HG03159 (cell line): ENCODE measurements at regions not wholly inside any gene's neighbourhood (a gene's known extent, or its start where the extent isn't known, plus 50 kb on each side); places are given as distances from the start of the nearest gene placed in this dataset.
"Not testable (repeated sequence)": the region's sequence is repeated elsewhere in the genome, so short reads cannot be mapped to it uniquely, and the experiment has no call there.

Experiments
- ATAC-seq: cut with Tn5 transposase; IDR thresholded peaks from one replicate; pipeline ENCODE4 v1.9.1; 2021; ENCODE audit warnings: mild to moderate bottlenecking, moderate library complexity; ENCODE audit not compliant: unreplicated experiment

DNA sequence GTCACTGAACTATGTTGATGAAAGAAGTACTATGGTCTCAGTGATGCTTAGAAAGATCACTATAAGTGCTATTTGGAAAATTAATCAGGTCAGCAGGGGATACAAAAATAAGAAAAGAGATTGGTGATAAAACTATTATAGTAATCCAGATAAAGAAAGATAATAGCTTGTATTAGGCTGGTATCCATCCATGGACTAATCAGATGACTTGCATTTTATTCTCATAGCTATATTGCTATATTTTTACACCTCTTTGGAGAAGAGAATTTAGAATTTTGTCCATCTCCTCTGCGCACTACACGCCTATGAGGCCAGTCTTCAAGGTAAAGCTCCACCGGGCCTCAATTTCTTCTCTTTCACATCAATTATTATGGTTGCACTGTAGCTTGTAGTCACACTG lies 635.1 kb upstream of the DDX18 start:
- ATAC-seq, result no peak

DNA sequence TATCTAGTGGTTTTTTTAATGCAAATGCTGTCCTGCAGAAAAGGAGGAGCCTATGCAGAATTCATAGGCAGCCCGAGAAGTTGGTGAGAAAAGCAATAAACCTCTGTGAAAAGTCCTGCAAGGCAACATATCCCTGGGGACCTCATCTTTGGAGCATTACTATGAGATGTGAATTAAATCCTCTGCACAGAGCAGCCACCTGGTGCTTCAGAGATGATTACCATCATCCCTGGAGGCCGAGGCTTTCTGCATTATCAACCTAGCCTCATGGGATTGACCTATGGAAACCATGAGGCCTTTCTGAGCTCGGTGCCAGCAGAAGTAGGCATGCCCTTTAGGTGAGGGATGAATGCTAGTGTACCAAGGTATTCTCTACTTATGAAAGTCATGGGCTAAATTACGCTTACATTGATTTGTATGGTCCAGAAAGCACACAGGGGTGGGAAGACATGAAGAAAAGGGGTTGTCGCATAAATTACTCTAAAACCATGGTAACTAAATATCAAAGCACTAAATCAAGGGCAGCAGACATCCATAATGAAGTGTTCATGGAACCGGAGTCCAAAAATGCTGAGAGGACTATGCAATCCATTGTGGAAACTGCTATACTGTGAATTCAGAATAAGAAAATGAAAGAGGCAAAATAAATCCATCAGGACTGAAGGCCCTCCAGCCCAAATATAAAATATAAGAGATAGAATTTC lies 623.5 kb upstream of the DDX18 start:
- ATAC-seq, result no peak

DNA sequence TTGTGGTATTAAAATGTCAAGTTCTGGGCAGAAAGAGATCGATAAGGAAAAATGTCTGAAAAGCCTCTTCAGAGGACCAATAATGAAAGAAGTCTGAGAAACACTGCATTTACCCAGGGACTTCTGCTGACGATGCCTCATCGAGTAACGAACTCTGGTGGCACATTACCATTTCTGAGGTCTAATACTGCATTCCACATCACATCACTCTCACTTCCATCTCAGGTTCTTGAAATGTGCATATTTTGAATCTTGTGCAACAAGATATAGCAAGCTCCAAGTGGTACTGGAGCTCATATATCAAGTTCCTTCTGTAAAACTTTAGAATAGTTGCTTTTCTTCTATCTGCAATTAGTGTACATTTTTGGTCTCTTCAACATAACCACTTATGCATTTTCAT lies 619.1 kb upstream of the DDX18 start:
- no peak for ATAC-seq

DNA sequence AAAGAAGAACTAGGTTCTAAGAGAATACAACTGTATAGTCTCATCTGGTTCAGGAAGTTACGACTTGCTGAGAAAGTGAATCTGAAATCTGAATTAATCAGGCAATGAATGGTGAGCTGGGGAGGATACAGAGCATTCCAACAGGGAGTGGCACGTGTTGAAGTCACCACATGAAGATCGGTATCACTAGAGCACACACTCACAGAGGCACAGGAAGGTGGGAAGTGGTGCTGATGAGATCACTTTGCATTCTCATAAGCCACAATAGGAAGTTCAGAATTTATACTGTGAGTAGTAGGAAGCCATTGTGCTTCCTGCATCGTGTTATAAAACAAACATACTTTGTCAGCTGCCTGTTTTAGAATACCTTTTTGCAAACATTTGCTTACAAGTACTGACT lies 615.0 kb upstream of the DDX18 start:
- ATAC-seq, result no peak

DNA sequence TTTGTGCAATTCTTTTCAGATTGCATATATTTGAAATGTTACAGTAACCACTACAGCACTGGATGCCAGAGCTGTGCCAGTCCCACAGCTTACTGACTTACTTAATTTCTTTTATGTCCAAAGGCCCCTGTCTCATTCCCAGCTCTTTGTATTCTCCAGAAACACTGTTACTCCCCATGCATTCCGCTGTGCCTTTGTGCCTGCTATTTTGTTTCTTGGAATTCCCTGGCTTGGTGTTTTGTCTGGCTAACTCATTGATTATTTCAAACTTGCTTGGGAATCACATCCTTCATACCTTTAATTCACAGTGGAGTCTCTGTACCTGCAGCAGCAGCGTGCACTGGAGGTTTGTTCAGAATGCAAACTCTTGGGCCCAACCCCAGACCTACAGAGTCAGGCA lies 601.9 kb upstream of the DDX18 start:
- no peak for ATAC-seq

DNA sequence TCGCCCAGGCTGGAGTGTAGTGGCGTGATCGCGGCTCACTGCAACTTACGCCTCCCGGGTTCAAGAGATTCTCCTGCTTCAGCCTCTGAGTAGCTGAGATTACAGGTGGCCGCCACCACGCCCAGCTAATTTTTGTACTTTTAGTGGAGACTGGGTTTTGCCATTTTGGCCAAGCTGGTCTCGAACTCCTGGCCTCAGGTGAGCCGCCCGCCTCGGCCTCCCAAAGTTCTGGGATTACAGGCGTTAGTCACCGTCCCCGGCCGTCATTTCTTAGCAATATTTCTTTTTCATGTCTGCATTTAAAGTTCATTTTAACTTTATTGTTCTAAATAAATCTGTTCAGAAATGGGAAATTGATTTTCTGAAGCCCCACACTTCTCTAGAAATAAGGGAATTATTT lies 597.3 kb upstream of the DDX18 start:
- no peak for ATAC-seq

DNA sequence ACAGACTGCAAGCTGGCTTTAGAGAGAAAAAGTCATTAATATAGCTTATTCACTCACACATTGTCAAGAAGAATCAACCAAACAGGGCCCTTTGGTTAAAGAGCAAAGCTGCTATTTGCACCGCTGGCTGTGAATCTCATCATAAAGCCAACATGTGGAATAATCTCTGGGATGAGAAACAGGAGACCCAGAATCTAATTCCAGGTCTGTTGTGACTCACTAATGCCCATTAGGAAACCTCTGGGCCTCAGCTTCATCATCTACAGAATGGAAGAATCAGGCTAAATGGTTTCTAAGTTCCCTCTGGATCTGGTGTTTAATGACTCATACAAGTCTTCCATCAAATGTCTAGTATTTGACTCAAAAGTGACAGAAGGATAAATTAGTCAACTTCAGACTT lies 591.7 kb upstream of the DDX18 start:
- ATAC-seq, result no peak

DNA sequence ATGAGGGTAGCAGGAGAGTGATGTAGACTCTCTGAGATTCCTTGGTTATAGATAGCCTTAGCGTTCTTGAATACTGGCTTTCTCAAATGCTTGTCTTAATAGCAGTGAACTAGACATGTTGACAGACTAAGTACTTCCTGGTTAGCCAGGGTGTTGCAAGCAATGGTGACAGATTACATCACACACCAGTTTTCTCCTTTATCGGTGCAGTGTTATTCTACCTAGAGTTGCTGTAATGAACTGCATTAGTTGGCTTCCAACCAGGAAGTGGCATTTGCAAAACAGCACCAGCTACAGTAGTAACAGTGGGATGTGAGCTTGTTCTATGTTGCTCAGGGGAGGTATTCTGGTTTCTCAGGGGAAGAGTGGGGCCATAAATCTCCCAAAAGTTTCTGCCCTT lies 582.2 kb upstream of the DDX18 start:
- no peak for ATAC-seq

DNA sequence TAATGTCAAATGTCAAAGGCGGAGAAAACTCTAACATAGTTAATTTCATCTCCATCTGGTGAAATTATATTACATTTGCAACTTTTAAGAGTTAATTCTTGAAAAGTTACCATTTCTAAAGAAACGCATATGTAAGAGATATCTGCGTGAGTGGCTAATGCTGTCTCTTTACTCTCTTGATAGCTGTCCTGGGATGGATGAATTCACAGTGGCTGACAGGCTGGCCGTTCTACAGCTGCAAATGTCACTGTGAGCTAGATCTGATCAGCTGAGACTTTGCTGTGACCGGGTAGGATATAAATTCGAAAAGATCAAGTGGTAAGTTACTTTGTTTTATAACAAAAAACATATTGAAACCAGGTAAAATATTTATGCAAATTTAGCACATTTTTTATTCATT lies 557.1 kb upstream of the DDX18 start:
- ATAC-seq, result no peak

DNA sequence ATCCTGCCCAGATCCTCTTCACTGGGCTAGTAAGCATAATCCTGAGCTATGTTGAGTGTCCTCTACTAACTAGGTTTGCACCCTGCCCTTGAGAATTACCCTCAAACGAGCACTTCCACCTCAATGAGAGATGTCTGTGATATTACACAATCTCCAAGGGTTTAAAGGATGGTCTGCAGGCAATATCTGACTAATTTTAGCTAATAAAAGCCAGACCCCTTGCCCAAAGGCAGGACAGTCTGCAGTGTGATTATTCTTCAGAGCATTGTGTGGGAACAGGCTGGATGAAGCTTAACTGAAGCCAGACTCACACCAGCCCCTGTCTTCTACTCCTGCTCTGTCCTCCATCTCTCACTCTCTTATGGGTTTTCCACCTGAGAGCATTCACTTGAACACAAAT lies 544.9 kb upstream of the DDX18 start:
- ATAC-seq, result no peak

DNA sequence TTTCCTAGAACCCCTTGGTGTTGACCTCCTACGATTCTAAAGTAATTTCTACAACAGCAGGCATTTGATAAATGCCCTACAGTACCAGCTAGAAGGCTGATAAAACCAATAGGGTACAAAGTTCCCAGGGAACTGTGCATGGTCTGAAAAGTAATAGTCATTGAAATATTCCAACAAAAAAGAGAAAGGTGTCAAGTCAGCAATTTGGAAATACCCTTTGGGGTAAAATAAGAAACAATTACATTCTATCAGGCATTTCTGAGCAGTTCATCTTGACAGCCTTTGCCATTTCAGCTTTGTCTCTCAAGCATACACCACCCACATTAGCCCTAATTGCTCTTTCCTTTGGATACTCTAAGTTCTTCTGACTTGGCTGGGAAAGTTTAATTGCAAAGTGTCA lies 542.9 kb upstream of the DDX18 start:
- no peak for ATAC-seq

DNA sequence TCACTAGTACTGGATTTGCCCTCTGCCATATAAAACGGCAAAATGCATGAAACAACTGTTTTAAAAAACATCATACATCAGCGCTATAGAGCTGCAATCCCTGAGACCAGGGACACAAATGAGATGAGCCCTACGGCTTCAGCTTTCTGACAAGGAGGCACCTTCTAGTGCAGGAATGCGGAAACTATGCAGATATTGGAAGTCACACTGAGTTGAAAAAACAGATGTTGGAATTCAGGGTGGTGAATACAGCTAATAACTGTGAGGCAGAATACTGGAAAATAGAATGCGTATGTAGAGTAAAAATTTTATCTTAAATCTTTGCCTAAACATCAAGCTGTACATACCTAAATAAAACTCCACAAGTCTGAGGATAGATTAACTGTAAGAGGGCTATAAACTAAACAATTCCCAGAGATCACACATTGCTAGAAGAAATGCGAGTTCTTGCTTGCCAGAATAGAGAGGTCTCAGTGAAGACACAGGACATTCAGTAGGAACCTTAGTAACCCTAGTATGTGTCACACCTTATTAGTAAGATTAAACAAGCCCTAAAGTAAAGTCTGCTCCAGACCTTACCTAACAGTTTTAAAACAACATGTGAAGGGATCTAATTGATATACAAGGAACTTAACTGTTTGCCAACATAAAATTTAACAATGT lies 541.4 kb upstream of the DDX18 start:
- no peak for ATAC-seq

DNA sequence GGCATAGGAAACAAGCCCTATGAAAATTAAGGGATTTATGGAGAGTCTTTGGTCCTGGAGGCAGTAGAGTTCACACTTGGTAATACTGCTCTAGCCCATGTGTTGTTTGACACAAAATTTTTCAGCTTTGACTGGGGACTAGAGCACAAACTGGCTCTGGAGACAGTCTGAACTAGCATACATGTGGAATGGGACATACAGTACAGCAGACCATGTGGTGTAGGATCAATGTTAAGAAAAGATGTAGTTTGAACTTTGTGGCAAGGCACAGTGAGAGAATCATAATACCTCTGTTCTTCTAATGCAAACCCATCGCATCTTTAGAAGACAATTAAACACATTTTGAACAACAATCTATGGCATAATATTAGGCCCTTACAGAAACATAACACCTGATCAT lies 521.5 kb upstream of the DDX18 start:
- ATAC-seq, result no peak

DNA sequence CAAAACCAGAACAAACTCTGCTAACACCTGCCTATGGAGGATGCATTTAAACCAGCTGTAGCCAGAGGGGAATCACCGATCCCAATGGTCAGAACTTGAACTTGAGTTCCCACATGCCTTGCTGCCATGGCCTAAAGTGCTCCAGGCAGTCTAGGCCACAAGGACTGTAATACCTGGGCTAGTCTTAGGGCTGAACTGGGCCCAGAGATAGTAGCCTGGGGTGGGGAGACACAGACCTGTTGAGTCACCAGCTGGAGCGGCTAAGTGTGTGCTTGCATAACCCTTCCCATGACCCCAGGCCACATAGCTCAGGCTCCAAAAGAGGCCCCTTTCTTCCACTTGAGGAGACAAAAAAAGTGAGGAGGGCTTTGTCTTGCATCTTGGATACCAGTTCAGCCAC lies 515.0 kb upstream of the DDX18 start:
- ATAC-seq, result no peak

DNA sequence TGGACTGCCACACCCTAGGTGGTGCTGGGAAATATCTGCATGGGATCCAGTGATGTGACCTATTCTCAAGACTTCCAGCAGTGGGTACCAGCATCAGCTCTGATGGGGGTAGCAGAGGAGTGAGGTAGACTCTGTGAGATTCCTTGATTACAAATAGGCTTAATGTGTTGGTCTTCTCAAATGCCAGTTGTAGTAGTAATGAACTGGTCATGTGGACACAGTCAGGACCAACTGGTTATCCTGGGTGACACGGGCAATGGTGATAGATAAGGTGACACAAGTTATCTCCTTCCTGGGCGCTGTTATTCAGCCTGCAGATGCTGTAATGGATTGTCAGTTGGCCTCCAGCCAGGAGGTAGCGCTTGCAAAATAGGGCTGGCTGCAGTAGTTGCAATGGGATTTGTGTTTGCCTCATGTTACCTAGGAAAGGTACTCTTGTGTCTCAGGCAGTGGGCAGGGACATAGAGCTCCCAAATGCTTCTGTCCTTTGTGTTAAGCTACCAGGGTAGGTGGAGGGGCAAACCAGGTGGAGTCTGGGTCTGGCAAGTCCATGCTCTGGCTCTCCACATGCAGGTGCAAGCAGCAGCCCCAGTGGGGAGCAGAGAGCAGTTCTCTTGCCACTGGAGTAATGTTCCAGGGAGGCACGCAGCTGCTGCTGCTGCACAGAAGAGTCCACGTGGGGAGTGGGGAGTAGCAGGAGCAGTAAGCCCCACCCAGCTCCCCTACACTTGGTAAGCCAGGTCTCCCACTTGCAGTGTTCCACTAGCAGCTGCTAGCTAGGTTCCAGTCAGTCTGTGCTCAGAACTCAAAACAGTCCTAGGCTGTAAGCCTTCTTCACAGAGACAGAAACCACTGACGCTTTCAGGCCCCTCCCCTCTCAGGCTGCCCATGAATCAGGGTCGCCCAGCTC lies 505.4 kb upstream of the DDX18 start:
- ATAC-seq, result no peak

DNA sequence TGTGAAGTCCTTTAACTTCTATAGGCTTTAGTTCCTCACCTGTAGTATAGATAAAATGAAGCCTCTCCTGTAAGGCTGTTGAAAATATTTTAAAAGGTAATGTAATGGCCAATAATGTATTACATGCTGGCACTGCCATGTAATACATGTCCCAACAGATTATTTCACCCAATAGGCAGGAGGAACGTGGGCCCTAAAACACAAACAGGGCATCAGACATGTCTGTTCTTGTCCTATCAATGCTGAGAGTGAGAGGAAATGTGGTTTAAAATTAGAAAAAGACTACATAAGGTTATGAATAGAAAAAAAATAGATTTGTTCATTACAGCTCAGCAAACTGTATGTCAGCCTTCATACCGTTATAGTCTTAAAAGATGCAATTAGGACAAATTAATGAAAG lies 492.7 kb upstream of the DDX18 start:
- no peak for ATAC-seq

DNA sequence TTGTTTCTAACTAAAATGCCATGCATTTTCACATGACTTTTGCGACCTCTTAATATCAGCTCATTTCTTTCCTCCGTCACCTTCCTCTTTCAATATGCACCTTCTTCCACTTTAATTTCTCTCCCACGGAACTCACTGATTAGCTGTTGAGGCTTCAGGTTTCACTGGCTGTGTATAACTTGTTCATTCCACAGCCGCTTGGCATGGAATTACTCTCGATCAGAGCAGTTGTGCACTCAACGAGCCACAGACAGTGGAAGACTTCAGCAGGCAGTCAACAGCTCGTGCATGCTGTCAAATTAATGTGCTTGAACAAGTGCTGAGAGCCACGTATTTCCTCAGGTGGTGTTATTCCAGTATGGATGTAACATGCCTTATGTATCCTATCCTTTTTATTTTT lies 491.2 kb upstream of the DDX18 start:
- ATAC-seq, result no peak

DNA sequence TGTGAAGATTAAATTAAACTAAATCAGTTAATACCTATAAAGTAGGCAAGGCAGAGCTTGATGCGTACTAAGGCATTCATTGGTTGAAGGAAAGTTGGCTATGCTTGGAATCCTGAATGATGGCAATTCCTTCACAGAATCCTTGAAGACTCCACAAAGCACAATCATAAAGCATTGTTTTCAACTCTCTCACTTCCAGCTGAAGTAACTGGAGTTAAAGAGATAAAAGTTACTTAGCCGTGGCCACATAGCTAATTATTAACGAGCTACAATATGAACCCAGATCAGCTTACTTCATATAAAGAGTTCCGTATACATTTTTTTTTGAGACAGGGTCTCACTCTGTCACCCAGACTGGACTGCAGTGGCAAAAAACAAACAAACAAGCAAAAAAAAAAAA lies 483.9 kb upstream of the DDX18 start:
- no peak for ATAC-seq

DNA sequence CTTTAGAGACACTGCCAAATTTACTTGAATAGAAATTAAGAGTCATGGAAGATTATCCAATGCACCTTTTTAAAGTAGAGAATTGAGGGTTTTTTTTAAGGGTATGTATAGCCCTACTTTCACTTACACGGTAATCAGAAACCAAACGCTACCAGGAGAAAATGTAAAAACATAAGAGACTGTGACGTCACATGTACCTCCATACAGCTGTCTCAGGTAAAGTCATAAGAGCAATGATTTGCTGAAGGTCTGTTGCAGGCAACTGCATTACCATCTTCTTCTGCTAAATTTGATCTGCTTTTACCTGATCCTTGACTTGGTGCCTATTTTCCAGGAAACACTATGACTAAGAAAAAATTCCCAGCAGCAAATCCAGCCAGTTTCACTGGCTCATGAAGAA lies 478.5 kb upstream of the DDX18 start:
- no peak for ATAC-seq

DNA sequence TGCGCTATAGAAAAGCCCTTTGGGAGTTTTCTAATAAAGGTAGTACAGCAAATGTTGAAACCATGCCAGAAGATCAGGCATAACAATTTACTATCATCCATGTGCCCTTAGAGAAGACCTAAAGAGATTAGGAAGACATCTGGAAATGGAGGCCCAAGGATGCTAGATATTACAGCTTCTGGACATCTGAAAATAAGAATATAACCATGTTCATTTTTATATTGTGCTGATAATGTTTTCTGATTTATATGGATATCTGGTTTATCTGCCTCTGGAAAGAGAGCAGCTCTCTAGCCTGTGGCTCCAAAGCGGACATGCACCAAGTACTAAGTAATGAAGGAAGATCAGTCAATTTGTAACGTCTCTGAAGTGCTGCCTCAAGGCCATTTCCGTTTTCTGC lies 478.0 kb upstream of the DDX18 start:
- no peak for ATAC-seq

DNA sequence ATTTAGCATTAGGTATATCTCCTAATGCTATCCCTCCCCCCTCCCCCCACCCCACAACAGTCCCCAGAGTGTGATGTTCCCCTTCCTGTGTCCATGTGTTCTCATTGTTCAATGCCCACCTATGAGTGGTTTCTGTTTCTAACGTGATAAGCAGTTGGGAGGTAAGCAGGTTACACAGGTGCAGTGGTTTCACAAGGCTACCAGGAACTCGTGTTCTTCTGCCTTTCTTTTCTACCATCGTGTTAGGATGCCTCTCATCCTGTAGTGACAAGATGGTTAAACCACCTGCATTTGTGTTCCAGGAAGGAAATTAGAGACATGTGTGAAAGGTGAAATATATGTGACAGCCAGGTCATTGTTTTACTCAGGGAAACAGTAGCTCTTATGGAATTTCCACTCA lies 476.5 kb upstream of the DDX18 start:
- ATAC-seq, result not testable (repeated sequence)

DNA sequence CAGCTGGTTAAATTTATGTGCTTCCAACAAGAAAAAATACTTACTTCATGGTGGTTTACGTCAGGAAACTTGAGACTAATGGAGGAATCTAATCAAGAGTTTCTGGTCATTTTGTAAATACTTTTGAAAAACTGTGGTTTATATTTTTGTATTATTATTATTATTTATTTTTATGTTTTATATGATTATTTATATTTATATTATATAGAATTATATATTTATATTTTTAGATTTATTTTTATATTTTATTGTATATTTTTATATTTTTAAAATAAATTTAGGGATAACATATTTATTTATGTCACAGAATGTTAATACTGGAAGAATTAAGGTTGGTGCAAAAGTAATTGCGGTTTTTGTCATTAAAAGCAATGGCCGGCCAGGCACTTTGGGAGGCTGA lies 474.5 kb upstream of the DDX18 start:
- ATAC-seq, result no peak
